H1 (cell line): ENCODE measurements at regions not wholly inside any gene's neighbourhood (a gene's known extent, or its start where the extent isn't known, plus 50 kb on each side); places are given as distances from the start of the nearest gene placed in this dataset.

ENCODE experiments used
- CTCF ChIA-PET: fragments of 300-600 bp; sonication (Branson Sonifier 250); formaldehyde crosslinking; loops from one replicate; lab custom pipeline; 2021; ENCODE audit not compliant: partially characterized antibody; lab: Charles Lee
- POLR2A ChIA-PET: fragments of 300-600 bp; sonication (Branson Sonifier 250); formaldehyde crosslinking; loops from one replicate; lab custom pipeline; 2021; ENCODE audit warnings: inconsistent platforms; ENCODE audit not compliant: partially characterized antibody; lab: Charles Lee
- DNase-seq, 2 experiments: peaks; one replicate each; pipeline versions ENCODE4 v3.0.0 to v3.0.0-alpha.2; 2010 to 2022; ENCODE audit warnings: low spot score in 2 of 2, low read depth in 1 of 2, mixed read lengths in 1 of 2
- FAIRE-seq: peaks from 2 replicates; lab custom pipeline; 2011; peaks lifted over from hg19 to GRCh38; lab: Jason Lieb, UNC
- H2AFZ ChIP-seq: 2 replicates; pipeline ENCODE4 v1.8.1; 2012; ENCODE audit warnings: low read length, inconsistent platforms
- H2AK5ac ChIP-seq: 2 replicates; pipeline ENCODE4 v1.6.1; 2013; ENCODE audit warnings: low read depth, low read length
- H2BK120ac ChIP-seq: replicated peaks from 2 replicates; pipeline ENCODE3; 2013; ENCODE audit warnings: low read depth, low read length, inconsistent platforms
- H2BK12ac ChIP-seq: 2 replicates; pipeline ENCODE4 v1.6.1; 2013; ENCODE audit warnings: low read depth, low read length
- H2BK15ac ChIP-seq: 2 replicates; pipeline ENCODE4 v1.6.1; 2013; ENCODE audit warnings: low read length
- H2BK20ac ChIP-seq: 2 replicates; pipeline ENCODE4 v1.6.1; 2013; ENCODE audit warnings: low read length
- H2BK5ac ChIP-seq: 2 replicates; pipeline ENCODE4 v1.6.1; 2013; ENCODE audit warnings: low read depth, low read length
- H3K14ac ChIP-seq: 2 replicates; pipeline ENCODE4 v1.6.1; 2013; ENCODE audit warnings: inconsistent platforms; ENCODE audit not compliant: insufficient read length
- H3K18ac ChIP-seq: 2 replicates; pipeline ENCODE4 v1.6.1; 2013; ENCODE audit warnings: low read length; ENCODE audit errors: extremely low read depth
- H3K23ac ChIP-seq: 2 replicates; pipeline ENCODE4 v1.6.1; 2013; ENCODE audit warnings: inconsistent platforms; ENCODE audit not compliant: insufficient read length
- H3K23me2 ChIP-seq: 2 replicates; pipeline ENCODE4 v1.6.1; 2013; ENCODE audit warnings: low read depth, low read length
- H3K27ac ChIP-seq: 2 replicates; pipeline ENCODE4 v1.6.1; 2011; ENCODE audit warnings: low read depth, low read length, inconsistent platforms
- H3K27me3 ChIP-seq, 4 experiments: replicated peaks in 1 of 4; 1 replicate in 1 of 4; 2 replicates in 3 of 4; pipeline versions ENCODE4 v1.6.1 to v1.8.1; 2011 to 2013; ENCODE audit warnings: low read length in 3 of 4, mild to moderate bottlenecking in 3 of 4, inconsistent platforms in 2 of 4, mixed read lengths in 2 of 4, moderate library complexity in 1 of 4; ENCODE audit not compliant: control insufficient read depth in 3 of 4, insufficient read depth in 3 of 4; ENCODE audit errors: extremely low read depth in 1 of 4
- H3K36me3 ChIP-seq, 4 experiments: 2 replicates each; pipeline versions ENCODE4 v1.6.1 to v1.8.1; 2011 to 2013; ENCODE audit warnings: mild to moderate bottlenecking in 4 of 4, low read length in 3 of 4, moderate library complexity in 2 of 4, control low read depth in 1 of 4, inconsistent platforms in 1 of 4; ENCODE audit not compliant: insufficient read depth in 4 of 4, control insufficient read depth in 2 of 4
- H3K4ac ChIP-seq: replicated peaks from 2 replicates; pipeline ENCODE3; 2013; ENCODE audit warnings: low read length, low read depth, mixed read lengths, inconsistent platforms; ENCODE audit not compliant: insufficient read length
- H3K4me1 ChIP-seq, 4 experiments: replicated peaks in 1 of 4; 1 replicate in 1 of 4; 2 replicates in 3 of 4; pipeline versions ENCODE4 v1.6.1 to v1.8.1; 2011 to 2013; ENCODE audit warnings: low read length in 3 of 4, inconsistent platforms in 2 of 4, mixed read lengths in 1 of 4; ENCODE audit not compliant: insufficient read depth in 4 of 4, control insufficient read depth in 3 of 4
- H3K4me2 ChIP-seq, 2 experiments: 2 replicates each; pipeline versions ENCODE4 v1.6.1 to v1.8.1; 2011 to 2013; ENCODE audit warnings: low read depth in 2 of 2, low read length in 2 of 2, control low read depth in 1 of 2, inconsistent platforms in 1 of 2, mild to moderate bottlenecking in 1 of 2; ENCODE audit not compliant: insufficient read depth in 1 of 2
- H3K4me3 ChIP-seq, 4 experiments: fragments of 200-600, 300-600 bp in 1 of 4; sonication (generic), shearing (Covaris generic), sonication (Bioruptor Twin) in 1 of 4; 2 replicates each; pipeline versions ENCODE4 v1.5.1 to v1.8.1; 2011 to 2016; ENCODE audit warnings: low read length in 4 of 4, low read depth in 3 of 4, control low read depth in 2 of 4, inconsistent platforms in 2 of 4, mild to moderate bottlenecking in 2 of 4, mixed read lengths in 1 of 4, moderate library complexity in 1 of 4; ENCODE audit not compliant: insufficient read depth in 2 of 4; ENCODE audit errors: extremely low read depth in 1 of 4
- H3K56ac ChIP-seq: replicated peaks from 2 replicates; pipeline ENCODE3; 2013; ENCODE audit warnings: low read depth, mild to moderate bottlenecking, mixed read lengths, low read length, inconsistent platforms; ENCODE audit not compliant: insufficient read length
- H3K79me1 ChIP-seq: 2 replicates; pipeline ENCODE4 v1.6.1; 2013; ENCODE audit warnings: low read depth, low read length, control low read depth
- H3K79me2 ChIP-seq, 2 experiments: 2 replicates each; pipeline versions ENCODE4 v1.6.1 to v1.8.1; 2012 to 2013; ENCODE audit warnings: low read length in 2 of 2, mild to moderate bottlenecking in 2 of 2, inconsistent platforms in 1 of 2; ENCODE audit not compliant: insufficient read depth in 2 of 2, control insufficient read depth in 1 of 2
- H3K9ac ChIP-seq, 4 experiments: replicated peaks in 1 of 4; 1 replicate in 1 of 4; 2 replicates in 3 of 4; pipeline versions ENCODE4 v1.6.1 to v1.8.1; 2011 to 2013; ENCODE audit warnings: low read depth in 3 of 4, low read length in 3 of 4, control low read depth in 2 of 4, mild to moderate bottlenecking in 2 of 4, moderate library complexity in 2 of 4, inconsistent platforms in 1 of 4; ENCODE audit errors: extremely low read depth in 1 of 4
- H3K9me3 ChIP-seq, 2 experiments: 2 replicates each; pipeline versions ENCODE4 v1.6.1 to v1.8.1; 2012 to 2013; ENCODE audit warnings: mild to moderate bottlenecking in 2 of 2, moderate library complexity in 2 of 2, control low read depth in 1 of 2, inconsistent platforms in 1 of 2, low read depth in 1 of 2, low read length in 1 of 2, mixed read lengths in 1 of 2; ENCODE audit not compliant: insufficient read depth in 2 of 2
- H4K20me1 ChIP-seq, 2 experiments: replicated peaks in 1 of 2; 2 replicates each; pipeline versions ENCODE3 to v1.8.1; 2011 to 2013; ENCODE audit warnings: inconsistent platforms in 2 of 2, low read length in 2 of 2, mild to moderate bottlenecking in 1 of 2; ENCODE audit not compliant: insufficient read depth in 2 of 2, control insufficient read depth in 1 of 2
- H4K5ac ChIP-seq: 2 replicates; pipeline ENCODE4 v1.6.1; 2013; ENCODE audit warnings: low read length, low read depth, mixed read lengths, inconsistent platforms; ENCODE audit not compliant: insufficient read length
- H4K8ac ChIP-seq: 2 replicates; pipeline ENCODE4 v1.8.0; 2013; ENCODE audit warnings: mild to moderate bottlenecking, moderate library complexity, low read length, inconsistent platforms; ENCODE audit not compliant: insufficient read depth; ENCODE audit errors: extremely low read depth
- H4K91ac ChIP-seq: replicated peaks from 2 replicates; pipeline ENCODE3; 2013; ENCODE audit warnings: low read length, mixed read lengths, inconsistent platforms; ENCODE audit not compliant: insufficient read length
- EP300 ChIP-seq, 2 experiments: IDR thresholded peaks; 1 replicate in 1 of 2; 2 replicates in 1 of 2; pipeline ENCODE4 v1.6.1; 2011 to 2012; ENCODE audit warnings: low read depth in 2 of 2, low read length in 2 of 2, mild to moderate bottlenecking in 2 of 2, borderline replicate concordance in 1 of 2, inconsistent platforms in 1 of 2, moderate library complexity in 1 of 2
- WGBS, 2 experiments: shearing (Covaris generic) in 1 of 2; methylation state at CpG; one replicate each; pipeline versions ENCODE4 v1.1.6 to v1.1.7; 2013 to 2015; ENCODE audit warnings: low lambda C conversion rate in 2 of 2, mixed read lengths in 2 of 2, inconsistent platforms in 1 of 2, low coverage in 1 of 2, missing lambda C conversion rate in 1 of 2; ENCODE audit not compliant: insufficient replicate concordance in 2 of 2, insufficient coverage in 1 of 2, insufficient read length in 1 of 2; ENCODE audit errors: extremely low coverage in 1 of 2, missing lambda C conversion rate in 1 of 2; 5-methylcytosine and 5-hydroxymethylcytosine counted together

DNA sequence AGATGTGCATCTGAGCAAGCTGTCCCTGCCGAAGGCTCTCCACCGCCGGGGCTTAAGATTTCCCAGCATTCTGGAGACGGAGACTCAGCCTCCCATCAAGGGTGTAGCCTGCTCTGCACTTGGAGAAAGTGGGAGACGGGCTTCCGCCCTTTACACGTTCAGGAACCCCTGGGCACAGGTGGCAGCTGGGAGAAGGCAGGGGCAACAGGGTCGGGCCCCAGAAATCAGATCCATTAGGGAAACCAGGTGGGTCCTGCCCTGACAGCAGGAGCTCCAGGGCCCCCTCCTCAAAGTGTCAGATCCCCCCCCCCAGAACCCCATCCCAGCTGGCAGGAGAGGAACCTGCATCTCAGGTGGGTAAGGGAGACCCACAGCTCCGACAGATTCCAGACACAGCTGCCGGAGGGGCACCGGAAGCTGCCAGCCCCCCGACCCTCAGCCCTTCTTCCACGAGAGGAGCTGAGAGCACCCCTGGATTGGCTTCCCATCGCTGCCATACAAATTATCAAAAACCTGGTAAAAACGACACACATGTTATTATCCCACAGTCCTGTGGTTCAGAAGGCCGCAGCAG is 236.6 kb downstream of the NPHP4 start:
- H2AFZ ChIP-seq = no peak overlapping the region
- no peak overlapping the region for H3K18ac ChIP-seq
- FAIRE-seq (no peak), DNase-seq (peak in 1 of 2 experiments; percentile 42)
- H3K23me2 ChIP-seq = no peaks in the 10 kb centered on the region
- H3K27me3 ChIP-seq = no peaks in the 10 kb centered on the region; a peak in 1 of 7 replicates
- H2BK120ac ChIP-seq = no peak overlapping the region
- H3K4me2 ChIP-seq = no peak overlapping the region
- H2BK15ac ChIP-seq = no peak overlapping the region
- CTCF ChIA-PET = interaction anchor here (0.7 to 3.3 kb wide), 8 partner anchors 10 to 279 kb away, joined by 3 to 21 read pairs (median 3); no protein-coding TSS in a partner anchor
- no peak overlapping the region for H3K27ac ChIP-seq
- H3K4me1 ChIP-seq = peaks cover 5 to 10% (median 7%) of the 10 kb centered on the region in 4 experiments; a peak in 6 of 7 replicates
- H3K4me3 ChIP-seq = no peak overlapping the region
- no peak overlapping the region for H2BK20ac ChIP-seq
- no peak overlapping the region for H4K5ac ChIP-seq
- H2BK12ac ChIP-seq = no peak overlapping the region
- no peaks in the 10 kb centered on the region; a peak in 1 of 4 replicates for H3K9me3 ChIP-seq
- H4K20me1 ChIP-seq = no peaks in the 10 kb centered on the region
- no peak overlapping the region for H3K14ac ChIP-seq
- H3K79me1 ChIP-seq = no peaks in the 10 kb centered on the region
- H3K23ac ChIP-seq = no peak overlapping the region
- H4K8ac ChIP-seq = no peak overlapping the region
- H4K91ac ChIP-seq = no peak overlapping the region
- WGBS, 2 experiments = 76% methylated on average over 14 of the region's 16 CpGs; no CpG with 5 or more reads in 1 of the 2 experiments
- TF ChIP-seq EP300 (IDR thresholded peaks at IDR 0.05; ENCODE audit: borderline replicate concordance in 1 of 2, low read depth in 2 of 2, low read length in 2 of 2) = no peak
- H3K9ac ChIP-seq = no peak overlapping the region
- H2BK5ac ChIP-seq = no peak overlapping the region
- H3K36me3 ChIP-seq = no peaks in the 10 kb centered on the region
- H3K79me2 ChIP-seq = no peaks in the 10 kb centered on the region
- no peak overlapping the region for H3K56ac ChIP-seq
- H2AK5ac ChIP-seq = no peak overlapping the region
- POLR2A ChIA-PET = interaction anchor here (0.6 kb wide), 1 partner anchor 38 kb away, joined by 5 read pairs; no protein-coding TSS in a partner anchor
- no peak overlapping the region for H3K4ac ChIP-seq
